GM12873 (cell line): ENCODE measurements at regions not wholly inside any gene's neighbourhood (a gene's known extent, or its start where the extent isn't known, plus 50 kb on each side); places are given as distances from the start of the nearest gene placed in this dataset.

Source experiments
- TF ChIP-seq, protein P1 (sequence below): IDR thresholded peaks from 2 replicates; pipeline ENCODE4 v1.5.1; 2012; ENCODE audit warnings: low read depth, mild to moderate bottlenecking, moderate library complexity, low read length, control low read depth; ENCODE audit not compliant: insufficient read depth; ENCODE audit errors: missing control alignments

DNA sequence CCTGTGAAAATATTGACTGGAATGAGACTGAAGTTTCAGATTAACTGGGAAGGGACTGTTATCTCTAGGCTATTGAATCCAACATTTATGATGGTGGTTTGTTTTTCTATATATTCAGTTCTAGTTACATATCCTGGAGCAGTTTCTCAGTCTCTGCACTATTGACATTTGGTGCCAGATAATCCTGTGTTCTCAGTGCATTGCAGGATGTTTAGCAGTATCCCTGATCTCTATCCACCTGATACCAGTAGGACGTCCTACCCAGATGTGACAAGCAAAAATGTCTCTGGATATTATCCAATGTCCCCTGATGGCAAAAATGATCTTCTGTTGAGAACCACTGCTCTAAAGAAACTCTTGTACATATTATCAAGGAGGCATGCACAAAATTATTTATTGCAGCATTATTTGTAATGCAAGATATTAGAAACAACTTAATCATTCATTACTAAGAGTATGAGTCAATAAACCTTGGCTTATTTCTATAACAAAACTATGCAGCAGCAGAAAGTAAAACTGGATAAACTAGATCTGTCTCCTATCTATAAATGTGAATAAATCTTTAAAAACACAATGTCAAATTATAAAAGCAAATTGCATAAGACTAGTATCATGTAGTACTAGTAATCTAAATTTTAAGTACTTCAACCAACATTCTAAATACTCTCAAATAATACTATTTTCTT is 369.3 kb upstream of the RND3 start:
- TF ChIP-seq, protein P1, sequence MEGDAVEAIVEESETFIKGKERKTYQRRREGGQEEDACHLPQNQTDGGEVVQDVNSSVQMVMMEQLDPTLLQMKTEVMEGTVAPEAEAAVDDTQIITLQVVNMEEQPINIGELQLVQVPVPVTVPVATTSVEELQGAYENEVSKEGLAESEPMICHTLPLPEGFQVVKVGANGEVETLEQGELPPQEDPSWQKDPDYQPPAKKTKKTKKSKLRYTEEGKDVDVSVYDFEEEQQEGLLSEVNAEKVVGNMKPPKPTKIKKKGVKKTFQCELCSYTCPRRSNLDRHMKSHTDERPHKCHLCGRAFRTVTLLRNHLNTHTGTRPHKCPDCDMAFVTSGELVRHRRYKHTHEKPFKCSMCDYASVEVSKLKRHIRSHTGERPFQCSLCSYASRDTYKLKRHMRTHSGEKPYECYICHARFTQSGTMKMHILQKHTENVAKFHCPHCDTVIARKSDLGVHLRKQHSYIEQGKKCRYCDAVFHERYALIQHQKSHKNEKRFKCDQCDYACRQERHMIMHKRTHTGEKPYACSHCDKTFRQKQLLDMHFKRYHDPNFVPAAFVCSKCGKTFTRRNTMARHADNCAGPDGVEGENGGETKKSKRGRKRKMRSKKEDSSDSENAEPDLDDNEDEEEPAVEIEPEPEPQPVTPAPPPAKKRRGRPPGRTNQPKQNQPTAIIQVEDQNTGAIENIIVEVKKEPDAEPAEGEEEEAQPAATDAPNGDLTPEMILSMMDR = no peak

DNA sequence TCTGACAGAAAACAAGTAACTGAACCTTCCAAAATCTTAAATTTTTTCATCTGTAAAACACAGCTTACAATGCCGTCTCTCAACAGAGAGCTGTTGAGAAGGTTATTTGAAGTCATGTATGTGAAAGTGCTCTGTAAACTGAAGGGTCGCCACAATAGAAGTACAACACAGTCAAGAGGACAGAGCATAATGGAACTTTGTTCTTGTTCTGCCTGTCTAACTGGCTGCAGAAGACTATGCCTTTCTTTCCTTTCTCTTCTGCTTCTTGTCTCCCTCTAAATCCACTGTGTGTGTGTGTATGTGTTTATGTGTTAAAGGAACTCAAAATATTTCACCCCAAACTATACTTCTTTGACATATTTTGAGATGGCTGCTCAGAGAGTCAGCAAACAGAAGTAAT is 365.8 kb upstream of the RND3 start:
- TF ChIP-seq, protein P1 = no peak

DNA sequence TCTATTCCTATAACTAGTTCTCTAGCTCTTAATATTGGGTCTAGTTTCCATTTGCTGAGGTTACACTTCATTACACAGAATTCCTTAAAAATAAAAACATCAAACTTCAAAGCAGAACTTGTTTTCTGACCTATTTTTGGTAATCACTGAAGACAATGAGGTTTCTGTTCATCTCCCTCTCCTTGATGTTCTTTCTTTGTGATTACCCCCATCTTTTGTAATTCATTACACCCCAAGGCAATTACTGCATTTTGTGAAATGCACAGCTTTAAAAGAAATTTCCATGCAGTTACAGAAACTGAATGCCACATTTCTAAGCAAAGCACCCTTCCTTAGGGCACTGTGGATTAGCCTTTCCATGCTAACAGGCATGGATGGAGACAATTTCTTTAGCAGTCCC is 363.2 kb upstream of the RND3 start:
- TF ChIP-seq, protein P1 = no peak

DNA sequence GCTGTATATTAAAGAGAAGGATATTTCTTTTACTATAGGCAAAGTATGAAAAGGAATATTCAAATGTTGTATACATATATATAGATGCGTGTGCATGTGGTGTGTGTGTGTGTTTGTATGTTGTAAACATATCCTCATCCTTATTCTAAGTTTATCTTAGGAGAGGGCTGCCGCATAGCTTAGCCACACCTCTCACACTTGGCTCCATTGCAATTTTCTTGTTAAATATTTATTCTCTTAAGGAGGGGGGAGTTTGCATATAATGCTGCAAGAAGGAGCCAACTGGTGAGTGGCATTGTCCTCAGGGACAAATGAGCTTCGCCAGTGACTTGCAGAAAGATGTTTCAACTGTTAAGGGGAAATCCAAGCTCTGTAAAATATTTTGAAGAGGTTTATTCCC is 360.1 kb upstream of the RND3 start:
- TF ChIP-seq, protein P1 = no peak

DNA sequence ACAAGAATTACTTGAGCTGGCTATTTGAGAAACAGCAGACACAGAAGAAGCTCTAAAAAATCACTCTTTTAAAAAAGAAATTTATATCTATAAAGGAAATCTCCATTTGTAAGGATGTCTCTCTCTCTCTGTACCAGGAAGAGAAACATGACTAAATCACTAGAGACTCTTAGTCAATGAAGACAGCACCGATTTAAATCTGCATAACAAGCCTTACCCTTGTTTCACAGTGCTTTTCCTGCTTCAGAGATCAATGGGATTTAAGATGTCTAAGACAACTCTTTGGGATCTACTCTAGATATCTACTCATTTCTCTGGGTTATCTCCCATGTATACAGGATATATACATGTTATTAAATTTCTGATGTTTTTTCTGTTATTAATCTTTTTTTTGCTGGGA is 359.2 kb upstream of the RND3 start:
- TF ChIP-seq, protein P1 = no peak

DNA sequence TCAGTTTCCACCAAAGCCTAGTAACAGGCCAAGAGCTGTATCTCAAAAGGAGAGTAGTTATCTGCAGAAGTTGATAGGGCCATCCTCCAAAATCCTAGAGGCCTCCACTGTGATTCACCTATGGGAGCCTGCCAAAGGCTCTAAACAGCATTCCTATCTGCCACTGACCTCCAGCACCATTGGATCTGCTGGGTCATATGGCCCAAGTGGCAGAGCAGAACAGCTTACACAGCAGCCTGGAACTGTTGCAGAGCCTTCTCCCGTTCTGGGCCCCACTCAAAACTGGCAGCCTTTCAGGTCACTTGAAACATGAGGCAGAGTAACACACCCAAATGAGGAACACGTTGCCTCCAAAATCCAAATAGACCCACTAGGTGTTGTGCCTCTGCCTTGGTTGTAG is 345.2 kb upstream of the RND3 start:
- TF ChIP-seq, protein P1 = no peak

DNA sequence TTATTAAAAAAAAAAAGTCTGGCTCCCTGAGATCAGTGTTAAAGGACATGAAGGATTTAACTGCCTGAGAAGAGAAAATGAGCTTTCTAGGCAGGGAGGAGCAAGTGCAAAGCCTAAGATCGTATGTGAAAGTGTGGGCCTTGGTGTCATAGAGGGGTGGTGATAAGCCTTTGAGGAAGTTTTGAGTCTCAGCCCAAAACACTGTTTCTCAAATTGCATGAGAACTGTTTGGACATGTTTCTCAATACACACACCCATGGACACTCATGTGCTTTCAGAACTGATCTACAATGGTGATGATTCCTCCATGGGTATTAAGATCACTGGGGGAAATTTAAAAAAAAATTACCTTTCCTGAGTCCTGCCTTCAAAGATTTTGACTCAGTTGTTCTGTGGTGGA is 336.7 kb upstream of the RND3 start:
- TF ChIP-seq, protein P1 = no peak
